LNCAP (cell line): ENCODE measurements at regions not wholly inside any gene's neighbourhood (a gene's known extent, or its start where the extent isn't known, plus 50 kb on each side); places are given as distances from the start of the nearest gene placed in this dataset.

ENCODE experiments used
- TF ChIP-seq, protein P1 (sequence below): fragments of 450-650 bp; IDR thresholded peaks from 2 replicates; pipeline ENCODE4 v1.5.1; 2017; ENCODE audit warnings: mild to moderate bottlenecking

DNA sequence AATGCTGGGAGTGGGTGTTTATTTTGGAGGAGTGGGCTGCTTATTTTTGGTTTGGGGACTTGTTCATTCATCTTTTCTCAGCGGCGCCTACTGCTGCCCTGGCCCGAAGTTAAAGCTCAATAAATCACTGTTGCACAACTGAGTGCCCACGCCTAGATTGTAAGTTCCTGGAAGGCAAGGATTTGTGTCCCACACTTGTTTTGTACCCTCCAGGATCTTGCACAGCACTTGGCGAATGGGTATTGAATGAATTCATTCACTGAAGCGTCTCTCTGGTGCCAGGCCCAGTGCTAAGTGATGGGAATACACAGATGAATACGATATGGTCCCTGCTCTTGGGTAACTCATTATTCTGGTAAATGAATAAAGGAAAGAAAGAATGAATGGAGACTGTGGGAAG is 153.3 kb upstream of the PARP11 start:
- TF ChIP-seq, protein P1, sequence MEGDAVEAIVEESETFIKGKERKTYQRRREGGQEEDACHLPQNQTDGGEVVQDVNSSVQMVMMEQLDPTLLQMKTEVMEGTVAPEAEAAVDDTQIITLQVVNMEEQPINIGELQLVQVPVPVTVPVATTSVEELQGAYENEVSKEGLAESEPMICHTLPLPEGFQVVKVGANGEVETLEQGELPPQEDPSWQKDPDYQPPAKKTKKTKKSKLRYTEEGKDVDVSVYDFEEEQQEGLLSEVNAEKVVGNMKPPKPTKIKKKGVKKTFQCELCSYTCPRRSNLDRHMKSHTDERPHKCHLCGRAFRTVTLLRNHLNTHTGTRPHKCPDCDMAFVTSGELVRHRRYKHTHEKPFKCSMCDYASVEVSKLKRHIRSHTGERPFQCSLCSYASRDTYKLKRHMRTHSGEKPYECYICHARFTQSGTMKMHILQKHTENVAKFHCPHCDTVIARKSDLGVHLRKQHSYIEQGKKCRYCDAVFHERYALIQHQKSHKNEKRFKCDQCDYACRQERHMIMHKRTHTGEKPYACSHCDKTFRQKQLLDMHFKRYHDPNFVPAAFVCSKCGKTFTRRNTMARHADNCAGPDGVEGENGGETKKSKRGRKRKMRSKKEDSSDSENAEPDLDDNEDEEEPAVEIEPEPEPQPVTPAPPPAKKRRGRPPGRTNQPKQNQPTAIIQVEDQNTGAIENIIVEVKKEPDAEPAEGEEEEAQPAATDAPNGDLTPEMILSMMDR, result no peak

DNA sequence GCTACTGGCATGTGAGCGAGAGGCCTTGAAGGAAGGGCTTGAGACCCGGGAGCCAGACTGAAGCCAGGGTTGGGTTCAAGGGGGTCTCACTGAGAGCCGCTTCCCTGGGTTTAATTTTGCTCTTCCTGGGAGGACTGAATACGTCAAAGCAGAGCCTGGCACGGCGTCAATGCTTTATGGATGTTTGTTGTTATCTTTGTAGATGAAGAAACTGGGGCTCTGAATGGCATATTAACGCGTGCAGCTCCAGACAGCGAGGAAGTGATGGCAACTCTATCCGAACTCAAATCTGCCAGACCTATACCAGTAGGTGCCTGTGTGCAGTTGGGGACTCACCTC is 152.8 kb upstream of the PARP11 start:
- TF ChIP-seq, protein P1, result no peak

DNA sequence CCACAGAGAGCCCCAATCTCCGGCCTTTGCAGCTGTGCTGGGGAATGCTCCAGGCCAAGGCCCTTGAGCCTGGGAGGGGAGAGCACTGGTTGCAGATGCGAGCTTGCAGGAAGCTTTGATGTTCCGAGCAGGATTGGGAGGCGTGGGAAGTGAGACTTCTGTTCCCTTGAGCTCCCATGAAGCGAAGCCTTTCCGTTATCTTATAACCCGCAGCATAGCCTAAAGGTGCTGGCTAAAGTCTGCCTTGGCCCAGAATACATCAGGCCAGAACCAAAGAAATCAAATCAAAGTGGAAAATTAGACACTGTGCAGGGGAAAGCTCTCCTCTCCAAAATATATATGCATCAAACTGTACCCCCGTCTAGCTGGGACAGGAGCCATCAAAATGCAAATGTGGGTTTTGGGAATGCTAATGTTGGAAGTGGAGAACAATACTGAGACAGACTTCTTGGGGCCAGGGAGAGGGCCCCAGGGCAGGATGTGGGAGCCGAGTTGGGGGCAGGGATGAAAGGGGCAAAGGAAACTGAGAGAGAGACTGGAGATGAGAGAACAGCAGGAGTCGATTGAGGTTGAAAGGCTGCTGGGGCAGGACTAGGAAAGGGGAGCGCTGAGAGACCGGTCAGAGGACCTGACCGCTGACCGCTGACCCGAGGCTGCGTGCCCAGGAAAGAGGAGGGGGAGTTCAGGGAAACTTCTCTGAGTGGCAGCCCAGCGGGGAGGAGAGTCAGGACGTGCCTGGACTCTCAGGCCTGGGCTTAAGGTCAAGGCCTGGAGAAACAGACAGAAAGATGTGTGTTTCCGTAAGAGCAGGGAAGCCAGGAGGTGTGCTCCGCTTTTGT is 152.2 kb upstream of the PARP11 start:
- TF ChIP-seq, protein P1, result no peak

DNA sequence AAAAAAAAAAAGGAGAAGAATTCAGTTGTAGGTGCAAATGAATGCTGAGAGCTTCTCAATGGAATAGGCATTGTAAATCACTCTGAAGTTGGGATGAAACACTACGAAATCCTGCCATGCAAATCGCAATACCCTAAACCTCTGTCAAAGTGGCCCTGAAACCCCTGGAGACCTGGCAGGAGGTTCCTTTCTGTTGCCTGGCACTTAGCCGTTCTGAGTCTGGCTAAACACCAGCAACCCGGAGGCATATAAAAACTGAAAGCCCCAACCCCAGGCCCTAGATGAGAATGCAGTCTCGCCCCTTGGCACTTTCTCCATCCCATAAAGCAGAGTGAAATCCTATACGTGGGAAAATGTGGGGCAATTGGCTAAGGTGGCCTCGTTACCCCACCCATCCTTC is 151.5 kb upstream of the PARP11 start:
- TF ChIP-seq, protein P1, result no peak

- TF ChIP-seq, protein P1, result no peak
Measured at GRCh38 chr12:4015225-4016091, 142.3 kb upstream of the PARP11 start.

- TF ChIP-seq, protein P1, result no peak
Measured at GRCh38 chr12:4014858-4015224, 141.6 kb upstream of the PARP11 start.

GRCh38 chr12:4014444-4014843 is 141.2 kb upstream of the PARP11 start:
- TF ChIP-seq, protein P1, result no peak
